ENCODE measurements at regions not wholly inside any gene's neighbourhood (a gene's known extent, or its start where the extent isn't known, plus 50 kb on each side); places are given as distances from the start of the nearest gene placed in this dataset.
"Not testable (repeated sequence)": the region's sequence is repeated elsewhere in the genome, so short reads cannot be mapped to it uniquely, and the experiment has no call there.

GRCh38 chr15:77944002-77944867 lies 133.3 kb downstream of the TBC1D2B start:
- DNase-seq (peak; percentile 85 to 89), ATAC-seq (peak; percentile 95)
- intact Hi-C loops (cut with DNase I, micrococcal nuclease), result no loop called here

- intact Hi-C loops (cut with DNase I, micrococcal nuclease), result no loop called here
- DNase-seq (no peak), ATAC-seq (no peak)
Observed at GRCh38 chr15:77942611-77943211, 134.8 kb downstream of the TBC1D2B start.

- DNase-seq; ATAC-seq; intact Hi-C loops (cut with DNase I, micrococcal nuclease): not testable (repeated sequence)
Observed at GRCh38 chr15:77941090-77941827, 136.3 kb downstream of the TBC1D2B start.

GRCh38 chr15:77940381-77940947 lies 137.0 kb downstream of the TBC1D2B start:
- no peak for DNase-seq
- intact Hi-C loops (cut with DNase I, micrococcal nuclease), result no loop called here
- ATAC-seq, result no peak

GRCh38 chr15:77939851-77940250 lies 137.7 kb downstream of the TBC1D2B start:
- ATAC-seq (no peak), DNase-seq (no peak)
- intact Hi-C loops (cut with DNase I, micrococcal nuclease), result no loop called here

- ATAC-seq; intact Hi-C loops (cut with DNase I, micrococcal nuclease); DNase-seq: not testable (repeated sequence)
Observed at GRCh38 chr15:77939026-77939425, 138.5 kb downstream of the TBC1D2B start.

GRCh38 chr15:77938546-77938945 lies 139.0 kb downstream of the TBC1D2B start:
- ATAC-seq; DNase-seq; intact Hi-C loops (cut with DNase I, micrococcal nuclease): not testable (repeated sequence)

- intact Hi-C loops (cut with DNase I, micrococcal nuclease); ATAC-seq: not testable (repeated sequence)
Observed at GRCh38 chr15:77936567-77936966, 140.9 kb downstream of the TBC1D2B start.

GRCh38 chr15:77934516-77934915 lies 143.0 kb downstream of the TBC1D2B start:
- intact Hi-C loops (cut with DNase I, micrococcal nuclease); ATAC-seq: not testable (repeated sequence)

More at GRCh38 chr15:77936567-77936966, 140.9 kb downstream of the TBC1D2B start:
- not testable (repeated sequence) for DNase-seq

GRCh38 chr15:77930907-77931306 lies 146.6 kb downstream of the TBC1D2B start:
- intact Hi-C loops (cut with DNase I, micrococcal nuclease); ATAC-seq; DNase-seq: not testable (repeated sequence)

More at GRCh38 chr15:77934516-77934915, 143.0 kb downstream of the TBC1D2B start:
- DNase-seq, result not testable (repeated sequence)

GRCh38 chr15:77930490-77930889 lies 147.0 kb downstream of the TBC1D2B start:
- ATAC-seq; DNase-seq; intact Hi-C loops (cut with DNase I, micrococcal nuclease): not testable (repeated sequence)

- intact Hi-C loops (cut with DNase I, micrococcal nuclease); DNase-seq; ATAC-seq: not testable (repeated sequence)
Observed at GRCh38 chr15:77926789-77927188, 150.7 kb downstream of the TBC1D2B start.

- DNase-seq; ATAC-seq; intact Hi-C loops (cut with DNase I, micrococcal nuclease): not testable (repeated sequence)
Observed at GRCh38 chr15:77926296-77926695, 151.2 kb downstream of the TBC1D2B start.

GRCh38 chr15:77925101-77925500 lies 152.4 kb downstream of the TBC1D2B start:
- intact Hi-C loops (cut with DNase I, micrococcal nuclease); ATAC-seq; DNase-seq: not testable (repeated sequence)

- intact Hi-C loops (cut with DNase I, micrococcal nuclease), result no loop called here
- ATAC-seq, result no peak
- no peak for DNase-seq
Observed at GRCh38 chr15:77921664-77922063, 155.8 kb downstream of the TBC1D2B start.

GRCh38 chr15:77916966-77917635 lies 160.4 kb downstream of the TBC1D2B start:
- ATAC-seq; intact Hi-C loops (cut with DNase I, micrococcal nuclease); DNase-seq: not testable (repeated sequence)

GRCh38 chr15:77915961-77916330 lies 161.6 kb downstream of the TBC1D2B start:
- DNase-seq; ATAC-seq; intact Hi-C loops (cut with DNase I, micrococcal nuclease): not testable (repeated sequence)

- intact Hi-C loops (cut with DNase I, micrococcal nuclease), result no loop called here
- DNase-seq (no peak), ATAC-seq (no peak)
Observed at GRCh38 chr15:77915261-77915960, 162.1 kb downstream of the TBC1D2B start.
